GM21576 (cell line): ENCODE measurements at regions not wholly inside any gene's neighbourhood (a gene's known extent, or its start where the extent isn't known, plus 50 kb on each side); places are given as distances from the start of the nearest gene placed in this dataset.
"Not testable (repeated sequence)": the region's sequence is repeated elsewhere in the genome, so short reads cannot be mapped to it uniquely, and the experiment has no call there.

Source experiments
- ATAC-seq: cut with Tn5 transposase; IDR thresholded peaks from one replicate; pipeline ENCODE4 v1.9.1; 2021; ENCODE audit warnings: mild to moderate bottlenecking, moderate library complexity; ENCODE audit not compliant: unreplicated experiment

- no peak for ATAC-seq
Observed at GRCh38 chr7:45401155-45401554, 173.0 kb upstream of the ADCY1 start.

DNA sequence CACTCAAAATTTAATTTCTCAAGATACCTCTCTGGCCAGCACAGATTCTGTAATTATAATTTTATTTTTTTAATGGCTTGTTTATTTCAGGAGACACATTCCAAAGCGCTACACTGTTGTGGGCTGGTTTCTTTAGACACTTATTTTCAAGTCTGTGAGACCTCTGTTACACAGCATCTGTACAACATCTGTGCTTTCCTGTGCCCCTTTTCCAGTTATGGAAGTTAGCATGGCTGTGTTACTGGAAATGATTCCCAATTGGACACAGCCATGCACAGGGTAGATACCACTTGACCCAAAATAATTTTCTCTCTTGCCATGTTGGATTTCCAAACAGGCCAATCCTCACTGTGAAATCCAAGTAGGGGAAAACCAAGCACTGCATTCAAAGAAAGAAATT is 172.3 kb upstream of the ADCY1 start:
- ATAC-seq = no peak

DNA sequence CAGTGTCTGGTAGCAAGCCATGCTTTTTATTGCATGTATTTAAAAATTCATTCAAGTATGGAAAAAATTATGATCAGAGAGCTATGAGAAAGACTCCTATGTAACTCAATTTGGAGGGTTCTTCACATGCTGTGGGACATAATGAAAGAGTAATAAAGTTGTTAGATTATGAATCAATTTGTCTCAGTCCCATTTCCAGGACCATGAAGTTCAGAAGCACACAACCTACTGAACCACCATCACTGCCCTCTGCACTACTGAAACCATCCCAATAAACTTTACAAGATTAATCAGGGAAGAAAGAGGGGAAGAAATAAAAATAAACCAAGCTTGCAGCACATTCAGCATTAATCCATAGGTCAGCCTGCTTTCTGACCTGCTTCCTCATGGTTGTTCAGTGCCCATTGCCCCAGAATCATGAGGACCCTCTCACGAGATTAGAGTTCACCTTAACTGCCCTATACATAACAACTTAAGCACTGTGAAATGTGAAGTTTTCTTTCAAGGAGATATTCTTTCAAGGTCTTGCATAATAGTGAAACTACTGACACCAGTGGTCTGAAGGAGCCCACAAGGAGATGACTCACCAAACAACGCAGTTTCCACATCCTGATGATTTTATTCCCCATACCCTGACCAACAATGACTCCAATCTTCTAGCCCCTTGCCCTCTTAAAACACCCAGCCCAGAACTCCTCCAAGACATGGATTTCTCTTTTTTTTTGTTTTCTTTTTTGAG is 171.5 kb upstream of the ADCY1 start:
- no peak for ATAC-seq

DNA sequence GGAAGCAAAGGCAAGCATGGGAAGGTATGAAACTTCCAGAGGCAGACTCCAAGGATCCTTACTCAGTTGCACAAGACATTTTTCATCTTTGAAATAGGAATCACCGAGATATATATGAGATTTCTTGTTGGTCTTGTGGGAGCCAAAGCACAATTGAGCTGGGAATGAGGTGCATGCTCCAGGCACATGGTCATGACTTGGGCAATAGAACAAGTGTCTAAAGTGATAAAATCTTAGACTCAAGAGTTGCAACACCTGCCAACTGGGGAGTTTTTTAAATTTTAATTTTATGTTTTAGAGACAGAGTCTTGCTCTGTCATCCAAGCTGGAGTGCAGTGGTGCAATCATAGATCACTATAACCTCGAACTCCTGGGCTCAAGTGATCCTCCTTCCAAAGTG is 169.5 kb upstream of the ADCY1 start:
- no peak for ATAC-seq

DNA sequence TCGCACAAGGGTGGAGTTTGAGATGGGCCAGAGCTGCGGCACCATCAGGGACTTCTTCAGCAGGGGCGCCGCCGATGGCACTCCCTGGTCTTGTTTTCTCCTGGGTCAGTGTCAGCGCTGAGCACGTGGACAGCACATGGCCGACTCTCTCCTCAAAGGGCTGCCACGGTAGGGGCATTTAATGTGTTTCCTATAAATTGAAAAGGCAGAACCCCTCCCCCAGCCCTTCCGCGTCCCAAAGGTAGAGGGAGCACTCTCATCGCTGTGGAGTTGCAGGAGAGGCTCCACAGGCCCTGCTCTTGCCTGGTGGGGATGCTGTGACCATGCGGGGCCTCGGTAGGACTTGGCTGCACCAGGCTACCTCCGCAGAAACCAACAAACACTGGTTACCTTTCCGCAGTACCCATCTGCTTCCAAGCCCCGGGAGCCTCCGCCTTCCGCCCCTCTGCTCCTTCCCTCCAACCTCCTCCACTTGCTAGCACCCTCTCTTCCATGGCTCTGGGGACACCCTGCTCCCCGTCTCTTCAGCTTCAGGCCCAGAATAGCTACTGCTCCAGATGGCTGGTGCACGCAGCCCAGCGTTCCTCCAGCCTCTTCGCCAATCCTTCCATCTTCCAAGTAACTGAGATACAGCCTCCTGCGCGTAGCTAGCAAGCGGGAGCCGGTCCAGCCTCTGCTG is 166.3 kb upstream of the ADCY1 start:
- no peak for ATAC-seq

DNA sequence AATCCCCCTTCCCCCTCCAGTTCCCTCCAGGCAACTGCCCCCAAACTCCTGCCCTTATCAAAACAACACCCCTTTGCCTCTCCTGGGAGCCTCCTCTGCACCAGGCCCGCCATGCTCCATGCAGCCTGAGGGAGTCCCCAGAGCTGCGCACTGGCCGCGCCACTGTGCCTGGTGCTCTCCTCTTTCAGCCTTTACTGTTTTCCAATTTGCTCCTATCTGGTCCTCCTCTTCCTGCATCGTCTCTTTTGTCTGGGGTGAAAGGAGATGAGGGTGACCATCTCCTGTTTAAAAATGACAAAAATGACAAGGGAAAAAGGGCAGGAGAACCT is 165.8 kb upstream of the ADCY1 start:
- no peak for ATAC-seq

DNA sequence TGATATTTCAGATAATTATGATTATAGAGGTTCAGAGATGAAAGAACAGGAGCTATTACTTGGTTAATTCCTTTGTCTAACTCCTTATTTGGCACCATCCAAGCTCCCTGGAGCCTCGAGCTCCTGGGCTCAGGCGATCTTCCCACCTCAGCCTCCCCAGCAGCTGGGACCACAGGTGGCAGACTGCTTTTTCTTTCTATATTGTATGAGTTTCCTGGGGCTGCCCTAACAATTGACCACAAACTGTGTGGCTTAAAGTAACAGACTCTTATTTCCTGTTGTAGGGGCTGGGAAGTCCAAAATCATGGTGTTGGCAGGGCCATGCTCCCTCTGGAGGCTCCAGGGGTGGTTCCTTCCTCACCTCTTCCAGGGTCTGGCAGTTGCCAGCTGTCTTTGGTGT is 163.3 kb upstream of the ADCY1 start:
- ATAC-seq = no peak

GRCh38 chr7:45413419-45413818 is 160.7 kb upstream of the ADCY1 start:
- no peak for ATAC-seq

- ATAC-seq = no peak
Observed at GRCh38 chr7:45414226-45414625, 159.9 kb upstream of the ADCY1 start.

DNA sequence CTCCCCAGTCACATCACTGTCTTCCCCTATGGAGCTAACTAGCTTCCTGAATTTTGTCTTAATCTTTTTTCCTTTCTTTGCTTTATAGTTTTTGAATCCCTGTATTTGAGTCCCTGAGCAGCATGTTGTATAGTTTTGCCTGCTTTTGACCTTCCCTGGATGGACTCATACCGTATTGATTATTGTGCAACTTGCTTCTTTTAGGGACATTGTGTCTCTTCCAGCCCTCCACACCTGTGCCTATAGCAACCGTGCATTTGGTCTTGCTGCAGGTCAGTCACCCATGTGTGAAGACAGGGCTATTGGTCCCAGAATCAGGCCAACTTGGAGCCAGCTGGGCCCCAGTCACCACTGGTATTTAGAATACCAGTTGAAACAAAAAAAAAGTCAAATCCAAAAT is 158.9 kb upstream of the ADCY1 start:
- ATAC-seq = no peak

GRCh38 chr7:45416846-45417245 is 157.3 kb upstream of the ADCY1 start:
- ATAC-seq = peak; percentile 62

- no peak for ATAC-seq
Observed at GRCh38 chr7:45417268-45417667, 156.9 kb upstream of the ADCY1 start.

GRCh38 chr7:45417735-45418134 is 156.4 kb upstream of the ADCY1 start:
- no peak for ATAC-seq

DNA sequence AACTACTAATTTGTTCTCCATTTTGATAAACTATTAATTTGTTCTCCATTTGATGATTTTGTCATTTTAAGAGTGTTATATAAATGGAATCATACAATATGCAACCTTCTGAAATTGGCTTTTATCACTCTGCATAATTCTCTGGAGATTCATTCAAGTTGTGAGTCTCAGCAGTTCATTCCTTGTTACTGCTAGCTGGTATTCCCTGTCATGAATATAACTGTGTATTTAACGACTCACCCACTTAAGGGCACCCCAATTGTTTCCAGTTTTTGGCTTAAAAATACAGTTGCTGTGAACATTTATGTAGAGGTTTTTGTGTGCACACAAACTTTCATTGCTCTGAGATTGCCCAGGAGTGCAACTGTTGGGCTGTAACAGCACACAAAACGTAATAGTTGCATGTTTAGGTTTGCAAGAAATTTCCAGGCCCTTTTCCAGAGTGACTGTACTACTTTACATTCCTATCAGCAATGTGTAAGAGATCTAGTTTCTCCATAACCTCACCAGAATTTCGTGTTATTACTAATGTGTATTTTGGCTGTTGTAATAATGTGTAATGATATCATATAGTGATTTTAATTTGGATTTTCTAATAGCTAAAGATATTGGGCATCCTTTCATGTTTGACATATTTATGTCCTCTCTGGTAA is 153.2 kb upstream of the ADCY1 start:
- ATAC-seq = no peak

DNA sequence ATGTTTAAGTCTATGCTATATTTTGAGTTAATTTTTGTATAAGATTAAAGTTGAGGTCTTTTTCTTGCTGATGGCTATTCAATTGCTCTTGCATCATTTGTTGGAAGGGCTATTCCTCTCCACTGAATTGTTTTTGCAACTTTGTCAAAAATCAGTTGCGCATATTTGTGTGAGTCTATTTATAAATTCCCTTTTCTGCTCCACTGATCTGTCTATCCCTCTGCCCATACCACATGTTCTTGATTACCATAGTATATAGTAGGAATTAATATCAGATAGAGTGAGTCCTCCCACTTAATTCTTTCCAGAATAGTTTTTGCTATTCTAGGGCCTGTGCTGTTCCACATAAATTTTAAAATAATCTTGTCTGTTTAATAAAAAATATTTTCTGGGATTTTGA is 152.4 kb upstream of the ADCY1 start:
- ATAC-seq = no peak

GRCh38 chr7:45430397-45430796 is 143.8 kb upstream of the ADCY1 start:
- ATAC-seq = no peak

DNA sequence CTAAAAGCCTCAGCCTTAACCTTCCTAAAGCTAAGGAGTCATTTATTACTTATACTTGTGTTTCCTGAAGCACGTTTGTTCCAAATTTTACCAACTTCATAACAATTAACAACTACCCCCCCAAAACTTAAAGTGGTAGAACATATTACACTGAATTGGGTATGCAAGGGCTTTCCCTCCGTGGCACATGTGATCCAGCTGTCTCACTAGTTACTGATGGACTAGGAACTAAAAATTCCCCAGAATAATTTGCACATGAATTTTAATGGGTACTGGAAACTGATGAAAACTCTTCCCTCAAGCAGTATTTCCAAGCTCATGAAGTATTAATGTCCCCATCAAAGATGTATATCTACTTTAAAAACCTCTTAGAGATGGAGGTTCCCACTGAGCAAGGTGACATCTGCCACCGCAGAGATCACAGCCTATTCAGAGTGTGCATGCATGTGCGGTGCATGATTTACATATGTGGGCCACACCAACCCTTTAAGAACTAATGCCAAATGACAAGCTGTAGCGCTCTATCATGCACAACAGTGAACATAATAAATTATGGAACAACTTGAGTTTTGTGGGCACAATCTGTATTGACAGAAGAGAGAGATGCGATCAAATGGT is 139.9 kb upstream of the ADCY1 start:
- no peak for ATAC-seq

DNA sequence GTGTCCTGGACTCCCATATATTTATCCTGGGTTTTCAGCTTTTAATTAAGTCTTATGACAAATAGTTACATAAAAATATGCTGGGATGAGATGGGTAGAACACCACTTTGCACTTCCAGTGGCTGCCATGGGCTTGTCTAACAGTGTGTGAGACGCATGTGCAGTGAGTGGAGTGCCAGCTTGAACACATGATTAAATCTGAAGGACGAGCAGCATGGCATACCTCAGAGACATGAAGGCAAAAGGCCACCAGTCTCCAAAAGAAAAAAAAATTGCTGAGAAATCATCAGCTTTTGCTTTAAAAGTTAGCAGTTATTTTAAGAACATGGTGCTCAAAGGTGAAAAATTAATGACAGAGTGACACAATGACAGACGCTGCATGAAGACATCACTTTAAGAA is 139.0 kb upstream of the ADCY1 start:
- ATAC-seq = no peak

DNA sequence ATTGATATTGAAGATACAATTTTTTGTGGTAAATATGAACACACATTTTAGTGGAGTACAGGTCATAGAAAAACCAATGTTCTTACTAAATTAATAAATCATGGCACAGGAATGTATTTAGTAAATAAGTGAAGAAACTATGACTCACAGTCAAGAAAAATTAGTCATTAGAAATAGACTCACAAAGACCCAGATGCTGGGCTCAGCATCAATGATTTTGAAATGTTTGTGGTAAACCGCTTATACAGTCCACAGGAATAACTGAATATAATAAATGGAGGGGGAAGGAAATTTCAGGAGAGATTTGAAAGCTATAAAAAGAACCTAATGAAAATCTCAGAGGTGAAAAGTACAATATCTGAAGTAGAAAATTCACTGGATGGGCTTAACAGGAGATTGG is 138.3 kb upstream of the ADCY1 start:
- no peak for ATAC-seq

DNA sequence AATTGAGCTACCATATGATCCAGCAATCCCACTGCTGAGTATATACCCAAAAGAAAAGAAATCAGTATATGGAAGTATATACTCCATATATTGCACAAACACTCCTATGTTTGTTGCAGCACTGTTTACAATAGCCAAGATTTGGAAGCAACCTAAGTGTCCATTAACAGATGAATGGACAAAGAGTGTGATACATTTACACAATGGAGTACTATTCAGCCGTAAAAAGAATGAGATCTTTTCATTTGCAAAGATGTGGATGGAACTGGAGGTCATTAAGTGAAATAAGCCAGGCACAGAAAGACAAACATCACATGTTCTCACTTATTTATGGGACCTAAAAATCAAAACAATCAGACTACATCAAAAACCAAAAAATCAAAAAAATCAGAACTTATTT is 133.4 kb upstream of the ADCY1 start:
- not testable (repeated sequence) for ATAC-seq

DNA sequence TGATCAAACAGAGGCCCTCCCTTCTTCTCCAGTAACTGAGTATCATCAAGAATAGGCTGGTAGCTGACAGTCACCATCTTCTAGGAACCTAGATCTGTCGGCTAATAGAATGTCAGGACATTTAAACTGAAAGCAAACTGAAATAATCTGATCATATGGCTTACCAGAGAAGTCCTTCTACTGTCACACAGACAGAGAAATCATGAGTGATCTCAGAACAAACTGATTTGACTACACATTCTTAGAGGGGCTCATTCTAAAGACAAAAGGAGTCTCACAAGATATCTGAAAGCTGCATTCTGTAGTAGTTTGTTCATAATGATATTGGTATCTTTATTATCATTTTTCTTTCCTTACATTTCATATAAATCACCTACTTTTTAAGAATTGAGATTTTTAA is 130.9 kb upstream of the ADCY1 start:
- no peak for ATAC-seq
